MM.1S (cell line): ENCODE measurements at regions not wholly inside any gene's neighbourhood (a gene's known extent, or its start where the extent isn't known, plus 50 kb on each side); places are given as distances from the start of the nearest gene placed in this dataset.

Source experiments
- CTCF ChIP-seq: fragments of 300-600 bp; sonication (generic); IDR thresholded peaks from 2 replicates; pipeline ENCODE4 v1.5.1; 2016; ENCODE audit warnings: antibody characterized with exemption, low read length, mixed read lengths
- EZH2 ChIP-seq: fragments of 300-600 bp; sonication (generic); optimal IDR thresholded peaks from 2 replicates; pipeline ENCODE3; 2017; ENCODE audit warnings: low read depth, mild to moderate bottlenecking, antibody characterized with exemption, low read length, mixed read lengths
- EZH2phosphoT487 ChIP-seq: fragments of 300-600 bp; sonication (generic); IDR thresholded peaks from 2 replicates; pipeline ENCODE4 v1.6.1; 2018; ENCODE audit warnings: antibody characterized with exemption, low read length

GRCh38 chr5:20248118-20248517 lies 260.1 kb upstream of the CDH18 start:
- TF ChIP-seq CTCF (no peak), EZH2 (no peak), EZH2phosphoT487 (no peak)
